ENCODE measurements at regions not wholly inside any gene's neighbourhood (a gene's known extent, or its start where the extent isn't known, plus 50 kb on each side); places are given as distances from the start of the nearest gene placed in this dataset.

GRCh38 chr6:33869121-33869520 is 65.3 kb upstream of the MLN start:
- TF ChIP-seq CTCF (IDR thresholded peaks at IDR 0.05; ENCODE audit: insufficient read depth, missing control alignments): no peak
- DNase-seq (ENCODE audit: insufficient read length, low spot score) (no peak), FAIRE-seq (no peak)

- TF ChIP-seq CTCF (IDR thresholded peaks at IDR 0.05; ENCODE audit: insufficient read depth, missing control alignments): no peak
- DNase-seq (ENCODE audit: insufficient read length, low spot score) (no peak), FAIRE-seq (no peak)
Observed at GRCh38 chr6:33868141-33868540, 64.3 kb upstream of the MLN start.

GRCh38 chr6:33865478-33866077 is 61.8 kb upstream of the MLN start:
- no peak for DNase-seq (ENCODE audit: insufficient read length, low spot score)

GRCh38 chr6:33863723-33864440 is 60.1 kb upstream of the MLN start:
- DNase-seq (ENCODE audit: insufficient read length, low spot score) (no peak), FAIRE-seq (no peak)
- no peak for TF ChIP-seq CTCF (IDR thresholded peaks at IDR 0.05; ENCODE audit: insufficient read depth, missing control alignments)

More at GRCh38 chr6:33865478-33866077, 61.8 kb upstream of the MLN start:
- no peak for TF ChIP-seq CTCF (IDR thresholded peaks at IDR 0.05; ENCODE audit: insufficient read depth, missing control alignments)
- no peak for FAIRE-seq

- FAIRE-seq (no peak), DNase-seq (ENCODE audit: insufficient read length, low spot score) (no peak)
- no peak for TF ChIP-seq CTCF (IDR thresholded peaks at IDR 0.05; ENCODE audit: insufficient read depth, missing control alignments)
Observed at GRCh38 chr6:33863084-33863483, 59.3 kb upstream of the MLN start.

GRCh38 chr6:33862536-33862935 is 58.7 kb upstream of the MLN start:
- TF ChIP-seq CTCF (IDR thresholded peaks at IDR 0.05; ENCODE audit: insufficient read depth, missing control alignments): no peak
- DNase-seq (ENCODE audit: insufficient read length, low spot score): no peak
- FAIRE-seq: no peak

GRCh38 chr6:33861722-33862121 is 57.9 kb upstream of the MLN start:
- no peak for TF ChIP-seq CTCF (IDR thresholded peaks at IDR 0.05; ENCODE audit: insufficient read depth, missing control alignments)
- FAIRE-seq (no peak), DNase-seq (ENCODE audit: insufficient read length, low spot score) (no peak)
